ENCODE measurements at regions not wholly inside any gene's neighbourhood (a gene's known extent, or its start where the extent isn't known, plus 50 kb on each side); places are given as distances from the start of the nearest gene placed in this dataset.

GRCh38 chr14:79937433-79937832 is 273.9 kb downstream of the DIO2 start:
- TF ChIP-seq CTCF (IDR thresholded peaks at IDR 0.05; ENCODE audit: low read length) (no peak), EZH2 (IDR thresholded peaks at IDR 0.05; ENCODE audit: borderline replicate concordance, low read length) (no peak)
